BLaER1 (cell line): ENCODE measurements at regions not wholly inside any gene's neighbourhood (a gene's known extent, or its start where the extent isn't known, plus 50 kb on each side); places are given as distances from the start of the nearest gene placed in this dataset.

Experiments
- H3K27ac ChIP-seq: shearing (Covaris generic); formaldehyde crosslinking; 2 replicates; pipeline ENCODE4 v1.8.1; 2022
- H3K27me3 ChIP-seq: shearing (Covaris generic); formaldehyde crosslinking; 2 replicates; pipeline ENCODE4 v1.8.1; 2022
- H3K36me3 ChIP-seq: shearing (Covaris generic); formaldehyde crosslinking; 2 replicates; pipeline ENCODE4 v1.8.1; 2022
- H3K4me1 ChIP-seq: shearing (Covaris generic); formaldehyde crosslinking; 2 replicates; pipeline ENCODE4 v1.8.1; 2022
- H3K4me2 ChIP-seq: shearing (Covaris generic); formaldehyde crosslinking; 2 replicates; pipeline ENCODE4 v1.8.1; 2022
- H3K4me3 ChIP-seq: shearing (Covaris generic); formaldehyde crosslinking; 2 replicates; pipeline ENCODE4 v1.8.1; 2022
- H3K9ac ChIP-seq: shearing (Covaris generic); formaldehyde crosslinking; 2 replicates; pipeline ENCODE4 v1.8.1; 2022
- H3K9me3 ChIP-seq: shearing (Covaris generic); formaldehyde crosslinking; 2 replicates; pipeline ENCODE4 v1.8.1; 2022
- H4K20me1 ChIP-seq: shearing (Covaris generic); formaldehyde crosslinking; 2 replicates; pipeline ENCODE4 v1.8.1; 2022
- Cebpa-rat ChIP-seq: shearing (Covaris generic); IDR thresholded peaks from 2 replicates; pipeline ENCODE4 v1.8.1; 2022

GRCh38 chrX:39158801-39159657 is 357.8 kb downstream of the MID1IP1 start:
- H4K20me1 ChIP-seq, result no peaks in the 10 kb centered on the region
- no peak overlapping the region for H3K4me3 ChIP-seq
- no peak overlapping the region for H3K27ac ChIP-seq
- peaks cover 3% of the 10 kb centered on the region; the same call in 1 of the 2 replicates for H3K4me1 ChIP-seq
- H3K4me2 ChIP-seq, result no peak overlapping the region
- no peaks in the 10 kb centered on the region for H3K36me3 ChIP-seq
- H3K9ac ChIP-seq, result no peak overlapping the region
- H3K9me3 ChIP-seq, result no peaks in the 10 kb centered on the region
- TF ChIP-seq Cebpa-rat, result no peak
- peaks cover 33% of the 10 kb centered on the region for H3K27me3 ChIP-seq

GRCh38 chrX:39159921-39160507 is 358.8 kb downstream of the MID1IP1 start:
- Histone ChIP-seq H3K4me1 (peaks cover 3% of the 10 kb centered on the region; the same call in 1 of the 2 replicates), H3K27ac (no peak overlapping the region), H3K4me2 (no peak overlapping the region), H3K36me3 (no peaks in the 10 kb centered on the region), H3K9me3 (no peaks in the 10 kb centered on the region), H4K20me1 (no peaks in the 10 kb centered on the region), H3K9ac (no peak overlapping the region), H3K4me3 (no peak overlapping the region), H3K27me3 (peaks cover 38% of the 10 kb centered on the region)
- no peak for TF ChIP-seq Cebpa-rat

GRCh38 chrX:39161611-39162255 is 360.5 kb downstream of the MID1IP1 start:
- Histone ChIP-seq H3K27me3 (peaks cover 38% of the 10 kb centered on the region), H3K4me2 (no peak overlapping the region), H3K4me1 (no peaks in the 10 kb centered on the region; the same call in 1 of the 2 replicates), H4K20me1 (no peaks in the 10 kb centered on the region), H3K4me3 (no peak overlapping the region), H3K27ac (no peak overlapping the region), H3K9ac (no peak overlapping the region), H3K9me3 (no peaks in the 10 kb centered on the region), H3K36me3 (no peaks in the 10 kb centered on the region)
- TF ChIP-seq Cebpa-rat, result no peak

- no peaks in the 10 kb centered on the region for H4K20me1 ChIP-seq
- no peak overlapping the region for H3K9ac ChIP-seq
- H3K4me2 ChIP-seq, result no peak overlapping the region
- no peaks in the 10 kb centered on the region for H3K9me3 ChIP-seq
- TF ChIP-seq Cebpa-rat, result no peak
- no peaks in the 10 kb centered on the region for H3K36me3 ChIP-seq
- no peak overlapping the region for H3K4me3 ChIP-seq
- peaks cover under 1% of the 10 kb centered on the region; the same call in 1 of the 2 replicates for H3K4me1 ChIP-seq
- H3K27me3 ChIP-seq, result peaks cover 38% of the 10 kb centered on the region
- no peak overlapping the region for H3K27ac ChIP-seq
These were observed 361.1 kb downstream of the MID1IP1 start for GRCh38 chrX:39162322-39162735.

- Histone ChIP-seq H3K27me3 (peaks cover 38% of the 10 kb centered on the region), H3K4me2 (no peak overlapping the region), H3K9ac (no peak overlapping the region), H3K4me3 (no peak overlapping the region), H3K4me1 (peaks cover 10% of the 10 kb centered on the region), H3K9me3 (no peaks in the 10 kb centered on the region), H3K36me3 (no peaks in the 10 kb centered on the region), H3K27ac (no peak overlapping the region), H4K20me1 (no peaks in the 10 kb centered on the region)
- TF ChIP-seq Cebpa-rat, result no peak
These were observed 362.4 kb downstream of the MID1IP1 start for GRCh38 chrX:39163581-39164126.

- Histone ChIP-seq H3K4me2 (no peak overlapping the region), H3K4me3 (no peak overlapping the region), H3K4me1 (peaks cover 10% of the 10 kb centered on the region), H3K36me3 (no peaks in the 10 kb centered on the region), H3K27ac (no peak overlapping the region), H3K27me3 (peaks cover 38% of the 10 kb centered on the region), H3K9ac (no peak overlapping the region), H4K20me1 (no peaks in the 10 kb centered on the region), H3K9me3 (no peaks in the 10 kb centered on the region)
- TF ChIP-seq Cebpa-rat, result no peak
These were observed 363.0 kb downstream of the MID1IP1 start for GRCh38 chrX:39164212-39164611.

GRCh38 chrX:39165185-39165584 is 363.9 kb downstream of the MID1IP1 start:
- Histone ChIP-seq H3K27me3 (peaks cover 38% of the 10 kb centered on the region), H3K27ac (no peak overlapping the region), H3K9ac (no peak overlapping the region), H3K4me1 (peaks cover 10% of the 10 kb centered on the region), H3K9me3 (no peaks in the 10 kb centered on the region), H3K36me3 (no peaks in the 10 kb centered on the region), H4K20me1 (no peaks in the 10 kb centered on the region), H3K4me2 (no peak overlapping the region), H3K4me3 (no peak overlapping the region)
- no peak for TF ChIP-seq Cebpa-rat

- no peak overlapping the region for H3K4me2 ChIP-seq
- H3K9me3 ChIP-seq, result no peaks in the 10 kb centered on the region
- H3K36me3 ChIP-seq, result no peaks in the 10 kb centered on the region
- H3K27me3 ChIP-seq, result peaks cover 38% of the 10 kb centered on the region
- H3K4me3 ChIP-seq, result no peak overlapping the region
- H3K27ac ChIP-seq, result no peak overlapping the region
- no peak for TF ChIP-seq Cebpa-rat
- no peak overlapping the region for H3K9ac ChIP-seq
- no peaks in the 10 kb centered on the region for H4K20me1 ChIP-seq
- peaks cover 10% of the 10 kb centered on the region for H3K4me1 ChIP-seq
These were observed 364.5 kb downstream of the MID1IP1 start for GRCh38 chrX:39165773-39166172.

- Histone ChIP-seq H3K27me3 (peaks cover 18% of the 10 kb centered on the region), H3K4me2 (0 out of 2 replicates have a peak overlapping the region, but pooled peaks have one; percentile 3)
These were observed 366.5 kb downstream of the MID1IP1 start for GRCh38 chrX:39167791-39168190.

More at GRCh38 chrX:39167791-39168190, 366.5 kb downstream of the MID1IP1 start:
- Histone ChIP-seq H4K20me1 (no peaks in the 10 kb centered on the region), H3K36me3 (no peaks in the 10 kb centered on the region), H3K27ac (no peak overlapping the region), H3K9ac (no peak overlapping the region), H3K9me3 (no peaks in the 10 kb centered on the region), H3K4me1 (peaks cover 10% of the 10 kb centered on the region), H3K4me3 (no peak overlapping the region)
- TF ChIP-seq Cebpa-rat, result no peak
